ENCODE measurements at regions not wholly inside any gene's neighbourhood (a gene's known extent, or its start where the extent isn't known, plus 50 kb on each side); places are given as distances from the start of the nearest gene placed in this dataset.

- Histone ChIP-seq H4K5ac (ENCODE audit: low read depth, low read length) (no peak overlapping the region), H3K27me3 (ENCODE audit: control insufficient read depth, insufficient read depth, low read length) (no peaks in the 10 kb centered on the region), H3K18ac (ENCODE audit: low read depth, low read length) (no peak overlapping the region), H2AFZ (replicated peaks; ENCODE audit: low read length, poor library complexity) (no peak overlapping the region), H2BK15ac (ENCODE audit: low read depth, low read length) (no peak overlapping the region), H3K9ac (ENCODE audit: low read depth, low read length) (no peak overlapping the region), H2AK5ac (ENCODE audit: low read depth, low read length) (no peak overlapping the region), H4K91ac (ENCODE audit: insufficient read depth, low read depth, low read length) (no peak overlapping the region), H4K8ac (ENCODE audit: low read depth in 2 of 2, low read length in 2 of 2) (no peak overlapping the region), H3K36me3 (ENCODE audit: control insufficient read depth, insufficient read depth, low read length) (no peaks in the 10 kb centered on the region), H3K9me1 (ENCODE audit: insufficient read depth, low read length) (no peaks in the 10 kb centered on the region), H3K4ac (ENCODE audit: low read depth, low read length) (no peak overlapping the region), H3K4me1 (ENCODE audit: control insufficient read depth, insufficient read depth, low read length) (no peaks in the 10 kb centered on the region), H3K23ac (ENCODE audit: low read depth, low read length) (no peak overlapping the region), H3K27ac (ENCODE audit: insufficient read depth, low read length) (no peak overlapping the region), H3K4me2 (ENCODE audit: low read depth, low read length) (no peak overlapping the region), H3K9me3 (ENCODE audit: control insufficient read depth, insufficient read depth, low read length) (no peaks in the 10 kb centered on the region), H3K79me1 (ENCODE audit: low read depth in 1 of 2, low read length in 2 of 2) (no peaks in the 10 kb centered on the region), H4K20me1 (ENCODE audit: insufficient read depth, low read length) (no peaks in the 10 kb centered on the region), H3K14ac (replicated peaks; ENCODE audit: low read depth, low read length) (no peak overlapping the region), H3K56ac (ENCODE audit: extremely low read depth, insufficient read depth, low read length) (no peak overlapping the region), H3K4me3 (ENCODE audit: insufficient read depth, low read depth, low read length) (no peak overlapping the region), H2BK20ac (ENCODE audit: low read depth, low read length) (no peak overlapping the region), H2BK120ac (ENCODE audit: low read depth, low read length) (no peak overlapping the region), H2BK5ac (ENCODE audit: low read depth, low read length, poor library complexity, severe bottlenecking) (no peak overlapping the region), H2AK9ac (replicated peaks; ENCODE audit: low read depth, low read length, poor library complexity) (no peak overlapping the region)
- dilution Hi-C loops (cut with HindIII; ENCODE audit: low sequenced_read_pairs, unreplicated experiment) (no loop called here), in situ Hi-C loops (cut with MboI; ENCODE audit: low sequenced_read_pairs) (no loop called here), intact Hi-C loops (cut with micrococcal nuclease) (no loop called here)
- TF ChIP-seq POLR2A (IDR thresholded peaks at IDR 0.05; ENCODE audit: low read depth, low read length): no peak
- TF ChIP-seq MAFK (IDR thresholded peaks at IDR 0.05; ENCODE audit: low read depth, low read length): no peak
- TF ChIP-seq RAD21 (IDR thresholded peaks at IDR 0.05; ENCODE audit: low read length): no peak
- no peak for TF ChIP-seq NFE2L2 (IDR thresholded peaks at IDR 0.05; ENCODE audit: low read depth, low read length)
- TF ChIP-seq FOS (IDR thresholded peaks at IDR 0.05; ENCODE audit: low read depth, low read length): no peak
- TF ChIP-seq USF2 (IDR thresholded peaks at IDR 0.05; ENCODE audit: low read depth, low read length): no peak
- no peak for TF ChIP-seq CHD1 (IDR thresholded peaks at IDR 0.05; ENCODE audit: low read depth, low read length)
- TF ChIP-seq CTCF (conservative IDR thresholded peaks at IDR 0.05; ENCODE audit: low read depth, low read length): no peak
- TF ChIP-seq MXI1 (IDR thresholded peaks at IDR 0.05; ENCODE audit: borderline replicate concordance, low read depth, low read length): no peak
- TF ChIP-seq ELK1 (IDR thresholded peaks at IDR 0.05; ENCODE audit: borderline replicate concordance, low read depth, low read length): no peak
- TF ChIP-seq RCOR1 (IDR thresholded peaks at IDR 0.05; ENCODE audit: insufficient replicate concordance, low read length): no peak
- TF ChIP-seq RFX5 (IDR thresholded peaks at IDR 0.05; ENCODE audit: low read depth, low read length): no peak
- TF ChIP-seq SMC3 (IDR thresholded peaks at IDR 0.05; ENCODE audit: low read depth, low read length): no peak
- no peak for TF ChIP-seq BHLHE40 (IDR thresholded peaks at IDR 0.05; ENCODE audit: low read depth, low read length)
- no peak for TF ChIP-seq CEBPB (IDR thresholded peaks at IDR 0.05; ENCODE audit: low read depth, low read length)
- TF ChIP-seq MAZ (IDR thresholded peaks at IDR 0.05; ENCODE audit: borderline replicate concordance, low read depth, low read length): no peak
- POLR2A ChIA-PET (ENCODE audit: unreplicated experiment): no interaction called here
- ATAC-seq (ENCODE audit: low read depth) (no peak), DNase-seq (no peak)
- BruUV-seq (replicated peaks): no TSS peak
- CTCF ChIA-PET: interaction anchor here (1.1 kb wide), 1 partner anchor 188 kb away, joined by 3 read pairs; no protein-coding TSS in a partner anchor
These were observed 55.0 kb upstream of the C9orf72 start for GRCh38 chr9:27628311-27628710.
